ENCODE measurements at regions not wholly inside any gene's neighbourhood (a gene's known extent, or its start where the extent isn't known, plus 50 kb on each side); places are given as distances from the start of the nearest gene placed in this dataset.

DNA sequence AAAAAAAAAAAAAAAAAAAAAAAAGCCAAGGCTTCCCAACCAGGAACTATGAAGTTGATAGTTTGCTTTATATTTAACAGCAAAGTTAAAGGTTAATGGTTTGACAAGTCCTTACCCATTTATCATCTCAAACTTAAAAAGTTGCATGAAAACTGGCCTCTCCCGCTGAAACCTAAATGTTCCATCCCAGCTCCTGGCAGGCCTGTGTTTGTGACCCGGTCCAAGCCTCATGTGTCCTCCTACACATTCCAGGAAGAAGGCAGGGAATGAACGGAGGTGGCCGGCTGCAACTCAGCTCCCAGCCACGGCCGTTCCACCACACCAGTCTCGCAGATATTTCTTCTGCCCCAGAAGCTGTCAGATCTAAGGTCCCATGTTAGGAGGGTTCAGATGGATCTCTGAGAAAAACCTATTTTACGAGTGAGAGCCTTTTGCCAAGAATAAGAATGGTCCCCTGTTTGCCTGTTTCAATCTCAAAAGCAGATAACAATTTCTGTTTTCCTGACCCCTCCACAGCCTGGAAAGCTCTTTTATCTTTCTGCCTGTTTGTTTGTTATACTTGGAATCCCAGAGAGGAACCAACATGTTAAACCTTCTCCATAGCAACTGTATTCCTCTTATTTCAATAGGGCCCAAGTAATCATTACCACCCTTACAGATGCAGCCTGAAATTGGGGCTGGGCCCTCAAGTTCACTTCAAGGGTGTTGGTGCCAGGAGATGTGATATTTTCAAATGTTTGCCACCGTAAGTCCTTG lies 56.5 kb downstream of the KCTD12 start:
- no peak overlapping the region for H3K4me3 ChIP-seq (ENCODE audit: low read depth, low read length)
- no peak for DNase-seq (ENCODE audit: low read depth)
- TF ChIP-seq, protein P1, sequence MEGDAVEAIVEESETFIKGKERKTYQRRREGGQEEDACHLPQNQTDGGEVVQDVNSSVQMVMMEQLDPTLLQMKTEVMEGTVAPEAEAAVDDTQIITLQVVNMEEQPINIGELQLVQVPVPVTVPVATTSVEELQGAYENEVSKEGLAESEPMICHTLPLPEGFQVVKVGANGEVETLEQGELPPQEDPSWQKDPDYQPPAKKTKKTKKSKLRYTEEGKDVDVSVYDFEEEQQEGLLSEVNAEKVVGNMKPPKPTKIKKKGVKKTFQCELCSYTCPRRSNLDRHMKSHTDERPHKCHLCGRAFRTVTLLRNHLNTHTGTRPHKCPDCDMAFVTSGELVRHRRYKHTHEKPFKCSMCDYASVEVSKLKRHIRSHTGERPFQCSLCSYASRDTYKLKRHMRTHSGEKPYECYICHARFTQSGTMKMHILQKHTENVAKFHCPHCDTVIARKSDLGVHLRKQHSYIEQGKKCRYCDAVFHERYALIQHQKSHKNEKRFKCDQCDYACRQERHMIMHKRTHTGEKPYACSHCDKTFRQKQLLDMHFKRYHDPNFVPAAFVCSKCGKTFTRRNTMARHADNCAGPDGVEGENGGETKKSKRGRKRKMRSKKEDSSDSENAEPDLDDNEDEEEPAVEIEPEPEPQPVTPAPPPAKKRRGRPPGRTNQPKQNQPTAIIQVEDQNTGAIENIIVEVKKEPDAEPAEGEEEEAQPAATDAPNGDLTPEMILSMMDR (IDR thresholded peaks at IDR 0.05; ENCODE audit: low read depth, low read length), result no peak
- TF ChIP-seq MYC (IDR thresholded peaks at IDR 0.05; ENCODE audit: low read depth, low read length) (no peak), POLR2A (IDR thresholded peaks at IDR 0.05; ENCODE audit: extremely low read depth, insufficient read length) (no peak)
- TF ChIP-seq, protein P2, sequence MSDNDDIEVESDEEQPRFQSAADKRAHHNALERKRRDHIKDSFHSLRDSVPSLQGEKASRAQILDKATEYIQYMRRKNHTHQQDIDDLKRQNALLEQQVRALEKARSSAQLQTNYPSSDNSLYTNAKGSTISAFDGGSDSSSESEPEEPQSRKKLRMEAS (IDR thresholded peaks at IDR 0.05; ENCODE audit: low read depth, low read length), result no peak

DNA sequence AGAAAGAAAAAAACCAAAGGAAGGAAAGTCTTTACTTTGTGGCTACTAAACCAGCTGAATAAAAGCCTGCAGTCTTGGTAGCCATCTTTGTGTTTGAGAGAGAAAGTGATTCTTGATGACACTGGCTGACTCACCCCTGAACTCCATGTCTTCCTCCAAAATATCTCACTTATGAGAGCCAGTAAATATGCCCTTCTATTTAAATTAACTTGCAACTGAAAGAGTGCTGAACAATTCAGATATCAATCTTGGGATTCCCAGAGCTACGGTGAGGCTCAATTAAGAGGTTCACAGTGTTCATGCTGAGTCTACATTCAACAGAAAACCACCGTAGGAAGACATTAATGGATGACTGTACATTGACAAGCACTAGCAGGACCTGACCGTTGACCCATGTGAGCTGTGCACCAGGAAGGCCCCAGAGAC lies 57.9 kb downstream of the KCTD12 start:
- no peak for DNase-seq (ENCODE audit: low read depth)
- no peak overlapping the region for H3K4me3 ChIP-seq (ENCODE audit: low read depth, low read length)
- no peak for TF ChIP-seq MYC (IDR thresholded peaks at IDR 0.05; ENCODE audit: low read depth, low read length)
- no peak for TF ChIP-seq POLR2A (IDR thresholded peaks at IDR 0.05; ENCODE audit: extremely low read depth, insufficient read length)
- TF ChIP-seq, protein P2 (IDR thresholded peaks at IDR 0.05; ENCODE audit: low read depth, low read length), result no peak
- TF ChIP-seq, protein P1 (IDR thresholded peaks at IDR 0.05; ENCODE audit: low read depth, low read length), result no peak

DNA sequence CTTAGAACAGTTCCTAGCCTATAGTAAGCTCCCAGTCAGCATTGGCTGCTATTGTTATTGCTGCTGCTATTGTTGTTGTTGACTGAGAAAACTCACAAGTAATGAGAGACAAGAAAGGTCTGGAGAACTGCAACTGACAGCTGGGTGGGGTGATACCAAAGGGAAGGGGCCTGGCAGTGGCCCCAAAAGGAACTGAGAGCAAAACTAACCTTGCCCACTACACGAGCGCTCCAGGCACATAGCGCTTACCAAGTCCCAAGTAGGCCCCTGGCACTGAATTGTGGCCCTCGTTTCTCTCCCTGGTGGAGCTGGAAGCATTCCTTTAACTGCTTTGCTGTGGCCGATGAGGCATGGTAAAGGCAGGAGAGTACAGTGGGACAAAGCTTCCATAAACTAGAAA lies 59.7 kb downstream of the KCTD12 start:
- TF ChIP-seq MYC (IDR thresholded peaks at IDR 0.05; ENCODE audit: low read depth, low read length) (no peak), POLR2A (IDR thresholded peaks at IDR 0.05; ENCODE audit: extremely low read depth, insufficient read length) (no peak)
- TF ChIP-seq, protein P1 (IDR thresholded peaks at IDR 0.05; ENCODE audit: low read depth, low read length), result no peak
- TF ChIP-seq, protein P2 (IDR thresholded peaks at IDR 0.05; ENCODE audit: low read depth, low read length), result no peak
- H3K4me3 ChIP-seq (ENCODE audit: low read depth, low read length), result no peak overlapping the region
- DNase-seq (ENCODE audit: low read depth), result no peak

DNA sequence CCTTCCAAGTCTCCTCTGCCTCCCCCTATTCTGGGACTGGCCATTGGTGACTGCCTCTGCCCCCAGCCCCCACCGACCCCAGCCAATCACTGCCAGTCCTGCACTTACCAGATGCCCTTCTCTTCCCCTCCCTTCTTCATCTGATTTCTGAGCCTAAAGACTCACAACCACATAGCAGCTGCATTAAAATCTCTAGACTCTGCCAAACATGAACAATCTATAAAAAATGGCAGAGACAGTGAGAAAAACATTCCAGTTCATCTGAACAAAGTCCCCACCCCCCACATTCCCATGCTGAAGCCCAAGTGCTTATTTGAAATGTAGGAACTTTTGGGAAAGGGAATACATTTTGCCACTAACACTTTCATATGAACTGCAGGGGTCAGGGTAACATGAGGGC lies 60.8 kb downstream of the KCTD12 start:
- TF ChIP-seq, protein P2 (IDR thresholded peaks at IDR 0.05; ENCODE audit: low read depth, low read length), result no peak
- TF ChIP-seq MYC (IDR thresholded peaks at IDR 0.05; ENCODE audit: low read depth, low read length), result no peak
- no peak for TF ChIP-seq POLR2A (IDR thresholded peaks at IDR 0.05; ENCODE audit: extremely low read depth, insufficient read length)
- TF ChIP-seq, protein P1 (IDR thresholded peaks at IDR 0.05; ENCODE audit: low read depth, low read length), result no peak
- H3K4me3 ChIP-seq (ENCODE audit: low read depth, low read length), result no peak overlapping the region
- DNase-seq (ENCODE audit: low read depth), result no peak

DNA sequence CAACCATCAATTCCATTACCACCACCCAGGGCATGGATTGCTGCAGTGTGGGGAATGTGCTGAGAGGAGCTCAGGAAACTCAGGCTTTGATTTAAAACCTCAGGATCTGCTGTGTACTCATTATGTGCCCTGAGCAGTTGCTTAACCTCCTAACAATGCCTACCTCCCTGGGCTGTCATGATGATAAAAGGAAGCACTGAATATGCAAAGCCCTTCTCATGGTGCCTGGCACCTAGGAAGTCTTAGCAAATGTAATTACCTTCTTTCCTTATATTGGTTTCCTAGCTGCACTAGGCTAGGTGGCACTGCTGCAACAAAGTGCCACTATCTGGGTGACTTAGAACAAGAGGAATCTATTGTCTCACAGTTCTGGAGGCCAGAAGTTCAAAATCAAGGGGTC lies 62.2 kb downstream of the KCTD12 start:
- no peak overlapping the region for H3K4me3 ChIP-seq (ENCODE audit: low read depth, low read length)
- no peak for DNase-seq (ENCODE audit: low read depth)
- TF ChIP-seq, protein P1 (IDR thresholded peaks at IDR 0.05; ENCODE audit: low read depth, low read length), result no peak
- TF ChIP-seq, protein P2 (IDR thresholded peaks at IDR 0.05; ENCODE audit: low read depth, low read length), result no peak
- TF ChIP-seq POLR2A (IDR thresholded peaks at IDR 0.05; ENCODE audit: extremely low read depth, insufficient read length) (no peak), MYC (IDR thresholded peaks at IDR 0.05; ENCODE audit: low read depth, low read length) (no peak)
